ENCODE measurements at regions not wholly inside any gene's neighbourhood (a gene's known extent, or its start where the extent isn't known, plus 50 kb on each side); places are given as distances from the start of the nearest gene placed in this dataset.
"Not testable (repeated sequence)": the region's sequence is repeated elsewhere in the genome, so short reads cannot be mapped to it uniquely, and the experiment has no call there.

DNA sequence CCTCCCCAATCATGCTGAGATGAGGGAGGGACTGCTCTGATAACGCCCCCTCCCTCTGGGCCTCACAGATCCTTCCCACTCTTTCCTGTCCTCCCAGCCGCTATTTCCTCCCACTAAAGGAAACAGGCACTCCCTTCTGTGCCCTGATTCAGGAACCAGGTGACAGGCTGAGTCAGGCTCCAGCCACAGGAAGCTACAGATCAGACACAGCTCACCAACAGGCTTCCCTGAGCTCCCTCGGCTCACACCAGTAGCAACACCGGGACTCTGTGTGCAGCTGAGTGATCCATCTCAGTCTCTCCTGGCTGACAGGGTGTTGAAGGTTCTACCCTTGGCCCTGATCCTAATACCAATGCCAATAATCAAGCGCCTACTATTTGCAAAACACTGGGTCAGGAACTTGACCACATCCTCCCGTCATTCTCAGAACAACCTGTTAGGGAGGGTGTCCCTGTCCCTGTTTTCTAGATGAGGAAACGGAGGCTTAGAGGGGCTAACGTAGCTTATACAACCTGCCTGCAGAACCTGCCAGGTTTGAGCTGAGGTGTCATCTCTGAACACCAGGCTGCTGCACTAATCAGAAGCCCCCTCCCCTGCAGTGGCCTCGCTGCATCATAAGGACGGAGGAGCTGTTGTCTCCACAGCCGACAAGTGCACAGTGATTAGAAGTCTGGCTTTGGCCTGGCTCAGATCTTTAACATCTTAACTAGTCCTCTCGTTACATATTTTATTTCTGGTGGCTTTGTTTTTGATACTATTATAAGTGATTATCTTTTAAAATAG lies 126.3 kb downstream of the LRRC37A3 start:
- TF ChIP-seq SP1 (IDR thresholded peaks at IDR 0.05); BHLHE40 (IDR thresholded peaks at IDR 0.05; ENCODE audit: borderline replicate concordance); FOXM1 (IDR thresholded peaks at IDR 0.05; ENCODE audit: borderline replicate concordance); TARDBP (IDR thresholded peaks at IDR 0.05); FOXK2 (IDR thresholded peaks at IDR 0.05); ELF4 (IDR thresholded peaks at IDR 0.05); L3MBTL2 (conservative IDR thresholded peaks at IDR 0.05); ZNF384 (IDR thresholded peaks at IDR 0.05); SUZ12 (IDR thresholded peaks at IDR 0.05); NFRKB (IDR thresholded peaks at IDR 0.05): not testable (repeated sequence)
- TF ChIP-seq, protein P1, sequence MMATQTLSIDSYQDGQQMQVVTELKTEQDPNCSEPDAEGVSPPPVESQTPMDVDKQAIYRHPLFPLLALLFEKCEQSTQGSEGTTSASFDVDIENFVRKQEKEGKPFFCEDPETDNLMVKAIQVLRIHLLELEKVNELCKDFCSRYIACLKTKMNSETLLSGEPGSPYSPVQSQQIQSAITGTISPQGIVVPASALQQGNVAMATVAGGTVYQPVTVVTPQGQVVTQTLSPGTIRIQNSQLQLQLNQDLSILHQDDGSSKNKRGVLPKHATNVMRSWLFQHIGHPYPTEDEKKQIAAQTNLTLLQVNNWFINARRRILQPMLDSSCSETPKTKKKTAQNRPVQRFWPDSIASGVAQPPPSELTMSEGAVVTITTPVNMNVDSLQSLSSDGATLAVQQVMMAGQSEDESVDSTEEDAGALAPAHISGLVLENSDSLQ (IDR thresholded peaks at IDR 0.05) = not testable (repeated sequence)
